ENCODE measurements at regions not wholly inside any gene's neighbourhood (a gene's known extent, or its start where the extent isn't known, plus 50 kb on each side); places are given as distances from the start of the nearest gene placed in this dataset.

DNA sequence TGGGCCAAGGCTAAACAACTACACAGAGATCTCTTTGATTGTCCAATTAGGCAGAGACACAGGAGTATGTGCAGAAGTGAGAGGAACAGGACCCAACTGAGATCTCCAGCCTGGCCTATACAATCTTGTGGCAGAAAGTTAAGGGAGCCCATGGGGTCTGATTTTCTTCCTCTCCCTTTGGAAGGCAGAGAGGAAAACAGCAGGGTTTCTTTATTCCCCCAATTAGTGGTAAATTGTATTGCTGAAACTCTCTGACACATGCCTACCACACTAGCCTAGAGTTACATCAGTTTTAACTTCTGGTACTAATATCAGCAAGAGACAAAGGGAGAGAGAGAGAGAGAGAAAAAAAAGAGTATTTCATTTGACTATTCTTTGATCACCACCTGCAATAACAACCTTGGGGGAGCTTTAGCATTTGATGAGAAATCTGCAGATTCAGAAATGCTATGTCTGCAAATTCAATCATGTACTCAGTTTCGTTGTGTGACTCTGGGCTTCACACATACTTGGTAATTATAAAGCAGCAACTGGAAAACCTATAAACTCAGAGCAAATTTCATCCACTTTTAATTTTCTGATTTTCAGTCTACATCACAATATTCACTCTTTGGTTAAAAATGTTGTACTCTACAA, 260.3 kb upstream of the SPTLC3 start:
- TF ChIP-seq POLR2A (IDR thresholded peaks at IDR 0.05; ENCODE audit: low read length) (no peak), GATA1 (IDR thresholded peaks at IDR 0.05; ENCODE audit: low read depth, low read length) (no peak)
